NCI-H774 (cell line): ENCODE measurements at regions not wholly inside any gene's neighbourhood (a gene's known extent, or its start where the extent isn't known, plus 50 kb on each side); places are given as distances from the start of the nearest gene placed in this dataset.

Experiments
- DNase-seq: peaks from one replicate; lab custom pipeline; 2025; lab: John Stamatoyannopoulos, UW

DNA sequence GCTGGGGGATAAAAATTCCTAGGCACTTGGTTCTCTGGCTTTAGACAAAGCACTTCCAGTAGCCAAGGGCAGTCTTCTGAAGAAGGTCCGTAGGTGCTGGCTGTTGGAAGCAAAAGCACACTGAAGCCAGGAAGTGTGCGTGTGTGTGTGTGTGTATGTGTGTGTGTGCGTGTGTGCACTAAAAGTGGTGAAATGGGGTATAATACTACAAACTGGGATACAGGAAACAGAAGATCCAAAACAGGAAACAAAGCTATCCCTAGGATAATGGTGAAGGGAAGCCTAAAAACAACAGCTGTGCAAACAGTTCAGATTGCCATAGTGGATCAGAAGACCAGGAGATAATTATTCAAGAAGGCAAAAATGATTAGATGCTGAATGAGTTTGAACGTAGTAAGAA is 103.4 kb downstream of the IL20RB start:
- no peak for DNase-seq

DNA sequence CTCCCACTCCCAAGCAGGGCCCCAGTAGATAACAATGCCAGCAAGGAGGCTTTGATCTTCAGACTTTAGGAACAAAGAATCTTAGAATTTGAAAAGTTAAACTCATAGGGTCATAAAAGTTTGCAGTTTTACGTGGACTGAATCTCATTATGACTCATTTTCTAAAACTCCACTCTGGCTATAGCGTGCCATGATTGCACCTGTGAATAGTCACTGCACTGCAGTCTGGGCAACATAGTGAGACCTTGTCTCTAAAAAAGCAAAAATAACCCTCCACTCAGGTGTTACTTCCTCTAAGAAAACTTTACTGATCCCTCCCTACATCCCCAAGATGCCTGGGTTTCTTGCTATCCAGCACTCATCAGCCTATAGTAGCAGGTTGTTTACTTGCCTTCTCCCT is 104.5 kb downstream of the IL20RB start:
- no peak for DNase-seq

DNA sequence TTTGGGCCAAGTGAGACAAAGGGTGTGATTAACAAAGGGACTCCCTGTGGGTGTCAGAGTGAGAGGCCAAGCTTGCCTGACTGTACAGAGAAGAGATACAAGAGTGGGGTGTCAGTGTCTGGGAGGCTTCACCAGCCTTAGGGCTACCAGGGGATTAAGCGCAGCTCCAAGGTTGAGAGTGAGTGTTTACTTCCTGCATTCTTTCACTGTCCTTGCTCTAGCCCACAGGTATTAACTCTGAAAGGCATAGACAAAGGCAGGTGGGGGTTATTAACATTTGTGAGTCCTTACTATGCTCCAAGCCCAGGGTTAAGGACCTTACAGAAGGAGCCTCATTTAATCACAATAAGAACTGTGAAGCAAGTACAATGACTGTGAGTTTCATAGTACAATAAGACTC is 107.6 kb downstream of the IL20RB start:
- no peak for DNase-seq

DNA sequence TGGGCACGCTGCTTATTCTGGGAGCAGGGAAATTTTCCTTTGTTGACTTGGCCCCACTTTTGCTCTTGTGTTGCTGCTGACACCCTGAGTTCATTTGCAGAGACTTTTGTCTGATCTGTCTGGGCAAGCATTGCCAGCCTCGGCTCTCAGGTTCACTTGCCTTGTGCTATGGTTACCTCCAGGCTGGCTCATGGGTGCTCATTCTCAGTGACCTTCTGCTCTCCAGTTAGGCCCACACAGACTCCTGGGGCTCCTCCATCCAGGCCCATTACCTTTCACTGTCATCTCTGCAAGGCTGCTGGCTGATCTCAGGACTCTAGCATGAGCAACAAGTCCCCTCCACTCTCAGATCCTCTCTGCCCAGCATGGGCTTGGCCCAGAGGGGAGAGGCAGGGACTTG is 108.3 kb downstream of the IL20RB start:
- DNase-seq: no peak

DNA sequence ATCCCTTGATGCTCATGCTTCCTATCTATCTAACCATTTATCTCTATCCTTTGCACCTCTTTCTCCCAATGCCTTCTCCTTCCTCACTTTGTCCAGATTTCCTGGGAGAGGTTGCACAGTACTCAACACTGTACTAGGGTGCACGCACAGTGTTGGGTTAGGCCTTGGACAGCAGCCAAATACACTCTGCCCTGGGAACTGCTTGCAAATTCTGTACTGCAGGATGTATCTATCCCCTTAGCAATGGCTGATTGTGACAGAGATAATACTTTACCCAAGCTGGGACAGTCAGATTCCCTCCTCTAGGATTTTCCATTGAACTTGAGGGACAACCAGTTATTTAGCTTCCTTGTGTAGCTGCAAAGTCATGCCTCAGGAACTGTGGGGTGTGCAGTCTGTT is 113.3 kb downstream of the IL20RB start:
- DNase-seq: no peak

DNA sequence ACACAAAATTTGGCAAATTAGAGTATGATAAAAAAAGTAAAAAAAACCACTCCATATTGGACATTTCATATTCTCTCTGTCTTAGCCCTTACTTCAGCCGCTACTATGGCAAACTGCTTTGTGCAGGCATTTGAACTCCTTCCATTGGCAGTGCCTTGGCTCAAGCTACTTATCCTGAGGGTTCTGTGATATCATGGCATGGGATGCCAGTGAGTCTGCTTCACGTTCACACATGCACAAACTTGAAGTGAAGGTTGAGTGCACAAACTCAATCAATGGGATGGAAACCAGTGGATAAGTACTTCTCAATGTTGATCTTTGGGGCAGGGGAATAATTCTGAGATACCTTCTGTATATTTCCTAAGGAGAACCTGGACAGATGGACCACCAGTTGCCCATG is 117.2 kb downstream of the IL20RB start:
- DNase-seq: no peak

DNA sequence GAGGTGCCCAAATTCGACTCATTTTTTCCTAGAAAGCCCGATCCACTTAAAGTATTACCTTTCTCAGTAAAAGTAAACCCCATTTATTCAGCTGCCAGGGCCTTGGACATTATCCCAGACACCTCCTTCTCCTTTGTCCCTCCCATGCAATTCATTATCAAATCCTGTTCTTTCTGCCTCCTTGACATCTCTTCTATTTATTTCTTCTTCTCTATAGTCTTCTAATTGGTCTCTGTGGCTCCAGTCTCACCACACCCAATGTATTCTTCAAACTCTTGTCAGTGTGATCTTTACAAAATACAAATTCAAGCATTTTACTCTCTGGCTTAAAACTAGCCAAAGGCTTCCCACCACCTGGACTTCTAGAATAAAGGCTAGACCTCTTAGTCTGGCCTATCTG is 120.3 kb downstream of the IL20RB start:
- DNase-seq: no peak

DNA sequence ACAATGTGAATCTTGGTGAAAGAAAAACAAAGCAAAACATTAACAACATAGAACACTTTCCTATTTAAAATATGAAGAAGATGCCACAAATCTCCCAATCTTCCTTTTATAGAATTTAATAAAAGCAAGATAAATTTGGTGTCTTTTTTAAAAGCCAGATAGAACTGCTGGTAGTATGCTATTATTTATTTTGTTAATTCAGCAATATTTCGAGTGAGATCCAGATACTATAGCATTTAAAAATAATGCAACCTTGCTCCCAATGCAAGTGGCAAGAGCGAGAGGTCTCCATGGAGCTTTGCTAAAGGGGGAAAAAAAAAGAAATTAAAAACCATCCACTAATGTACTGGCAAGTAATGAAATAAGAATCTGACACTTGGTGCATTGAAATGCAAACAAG is 121.8 kb downstream of the IL20RB start:
- DNase-seq: no peak

DNA sequence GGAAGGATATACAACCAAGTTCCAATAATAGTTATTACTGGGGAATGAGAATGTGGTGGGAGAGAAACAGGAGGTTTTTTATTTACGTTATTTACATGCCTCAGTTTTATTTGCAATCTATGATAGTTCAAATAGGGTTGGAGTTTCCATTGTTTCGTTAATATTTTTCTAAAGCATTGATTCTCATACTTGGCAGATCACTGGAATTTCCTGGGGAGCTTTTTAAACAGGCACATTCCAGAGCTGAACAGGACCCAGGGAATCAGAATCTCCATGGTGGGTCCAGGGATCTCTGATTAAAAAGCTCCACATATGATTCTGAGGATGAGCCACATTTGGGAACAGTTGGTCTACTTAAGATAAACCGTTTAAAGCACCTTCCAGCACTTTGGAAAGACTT is 123.9 kb downstream of the IL20RB start:
- no peak for DNase-seq

DNA sequence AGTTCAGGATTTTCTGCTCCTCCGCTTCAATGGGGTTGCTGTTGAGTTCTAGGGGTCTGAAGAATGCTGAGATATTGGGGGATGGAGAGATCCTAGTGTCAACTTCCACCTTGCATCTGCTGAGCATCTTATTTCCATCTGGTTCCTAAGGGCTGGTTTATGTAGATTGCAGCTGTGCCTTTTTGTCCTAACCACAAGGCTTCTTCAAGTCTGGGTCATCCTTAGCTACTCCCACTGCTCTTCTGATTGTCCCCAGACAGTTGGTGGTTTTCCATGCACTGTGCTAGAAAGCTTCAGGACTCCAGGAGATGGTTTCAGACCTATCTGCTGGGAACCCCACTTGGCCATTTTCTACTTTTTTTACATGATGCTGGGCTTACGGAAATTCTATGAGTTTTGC is 125.0 kb downstream of the IL20RB start:
- no peak for DNase-seq

DNA sequence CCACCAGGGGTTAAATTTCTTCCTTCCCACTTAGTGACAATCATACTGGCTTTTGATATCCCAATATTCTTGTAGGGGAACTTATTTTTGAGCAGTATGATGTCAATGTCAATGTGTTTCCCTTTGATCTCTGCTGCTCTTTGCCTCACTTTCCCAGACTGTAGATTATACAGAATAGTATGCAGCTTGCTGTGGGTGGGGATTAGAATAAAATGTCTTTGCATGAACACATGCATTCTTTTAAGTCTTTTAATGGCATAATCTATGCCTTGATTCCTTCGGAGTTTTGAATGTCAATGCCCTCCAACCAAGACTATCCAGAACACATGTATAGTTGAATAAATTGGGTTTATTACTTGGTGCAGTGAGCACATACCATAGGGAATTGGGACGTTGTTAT is 125.5 kb downstream of the IL20RB start:
- no peak for DNase-seq

DNA sequence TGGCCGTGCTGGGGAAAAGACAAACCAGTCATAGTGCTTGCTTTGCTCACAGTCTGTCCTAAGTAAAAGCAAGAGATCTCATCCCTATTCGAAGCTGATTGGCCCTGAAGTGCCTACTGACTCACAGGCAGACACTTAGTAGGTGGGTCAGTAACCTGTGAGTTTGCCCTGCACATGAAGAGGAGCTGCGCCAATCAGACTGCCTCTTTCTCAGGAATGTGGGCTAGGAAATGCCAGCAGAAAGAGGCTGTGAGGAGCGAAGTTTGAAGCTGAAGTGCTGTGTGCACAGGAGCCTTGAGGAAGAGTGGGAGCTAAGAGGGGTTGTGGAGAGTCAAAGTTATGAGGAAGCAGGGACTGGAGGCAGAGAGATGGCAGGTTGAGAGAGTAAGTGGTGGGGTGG is 126.8 kb downstream of the IL20RB start:
- DNase-seq: no peak

DNA sequence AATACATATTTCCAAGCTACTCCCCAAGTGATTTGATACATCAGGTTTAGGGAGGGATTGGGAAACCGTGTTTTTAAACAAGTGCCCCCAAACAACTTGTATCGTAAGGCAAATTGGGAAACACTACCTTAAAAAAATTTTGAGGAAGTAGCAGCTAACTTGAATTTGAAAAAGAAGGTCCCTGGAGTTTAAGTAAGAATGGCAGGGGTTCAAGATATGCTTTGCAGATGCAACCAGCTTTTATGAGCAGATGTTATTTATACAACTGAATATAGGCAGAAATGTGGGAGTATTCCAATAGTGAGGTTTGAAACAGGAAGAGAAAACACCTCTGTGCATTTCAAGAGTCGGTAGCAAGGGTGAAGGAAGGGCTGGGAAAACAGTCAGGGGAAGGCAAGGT is 139.6 kb downstream of the IL20RB start:
- DNase-seq: no peak

DNA sequence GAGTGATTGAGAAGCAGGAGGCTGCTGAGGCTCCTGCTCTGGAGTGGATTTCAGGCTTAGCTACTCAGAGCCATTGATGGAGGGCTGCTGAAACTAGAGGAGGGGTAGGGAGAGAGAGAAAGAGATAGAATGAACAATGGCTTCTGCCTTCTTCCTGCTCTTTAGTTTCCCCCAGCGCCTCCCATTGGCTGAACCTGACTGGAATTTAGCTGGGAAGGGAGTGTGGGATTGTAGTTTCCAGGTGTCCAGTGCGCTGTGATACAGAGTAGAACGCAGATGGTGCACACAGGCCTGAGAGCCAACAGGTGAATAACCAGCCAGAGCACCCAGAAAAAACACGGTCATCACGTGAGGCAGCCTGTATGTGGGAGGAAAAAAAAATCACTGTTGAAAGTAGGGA is 140.1 kb downstream of the IL20RB start:
- no peak for DNase-seq

DNA sequence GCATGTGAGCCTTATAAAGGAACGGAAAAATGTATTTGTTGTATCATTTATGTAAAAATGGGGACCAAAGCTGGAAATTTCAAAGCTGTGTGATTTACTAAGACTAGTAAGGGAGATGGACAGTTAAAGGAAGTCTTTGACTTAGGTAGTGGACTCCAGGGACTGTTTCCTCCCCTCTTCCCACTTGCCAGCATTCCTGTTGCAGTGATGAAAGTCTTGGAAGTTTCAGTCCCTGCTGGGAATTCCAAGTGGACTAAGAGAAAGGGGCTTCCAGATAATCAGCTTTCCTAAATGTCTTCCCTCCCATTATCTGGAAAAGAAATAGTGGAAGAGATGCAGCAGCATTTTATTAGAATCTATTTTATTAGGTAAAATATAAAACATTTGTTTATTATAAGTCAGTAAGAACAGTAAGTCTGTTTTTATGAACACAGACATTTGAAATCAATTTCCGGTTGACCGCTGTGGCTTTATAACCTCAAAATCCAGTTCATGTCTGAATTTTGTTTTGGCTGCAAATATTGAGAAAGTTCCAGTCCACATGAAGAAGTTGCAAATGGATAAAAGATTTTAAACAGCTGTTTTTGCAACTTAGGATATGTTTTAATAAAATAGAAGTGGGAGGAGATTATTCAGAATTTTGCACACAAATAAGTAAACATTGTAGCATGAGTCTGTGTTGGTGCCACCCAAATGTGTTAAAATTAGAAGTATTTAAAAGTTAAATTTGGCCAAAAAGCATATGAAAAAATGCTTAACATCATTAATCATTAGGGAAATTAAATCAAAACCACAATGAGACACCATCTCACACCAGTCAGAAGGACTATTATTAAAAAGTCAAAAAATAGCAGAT is 141.8 kb downstream of the IL20RB start:
- no peak for DNase-seq

DNA sequence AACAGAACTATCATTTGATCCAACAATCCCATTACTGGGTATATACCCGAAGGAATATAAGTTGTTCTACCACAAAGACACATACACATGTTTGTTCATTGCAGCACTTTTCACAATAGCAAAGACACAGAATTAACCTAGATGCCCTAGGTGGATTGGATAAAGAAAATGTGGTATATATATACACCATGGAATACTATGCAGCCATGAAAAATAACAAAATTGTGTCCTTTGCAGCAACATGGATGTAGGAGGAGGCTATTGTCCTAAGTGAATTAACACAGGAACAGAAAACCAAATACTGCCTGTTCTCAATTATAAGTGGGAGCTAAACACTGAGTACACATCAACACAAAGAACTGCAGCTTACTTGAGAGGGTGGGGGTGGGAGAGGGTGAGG is 142.5 kb downstream of the IL20RB start:
- DNase-seq: no peak

DNA sequence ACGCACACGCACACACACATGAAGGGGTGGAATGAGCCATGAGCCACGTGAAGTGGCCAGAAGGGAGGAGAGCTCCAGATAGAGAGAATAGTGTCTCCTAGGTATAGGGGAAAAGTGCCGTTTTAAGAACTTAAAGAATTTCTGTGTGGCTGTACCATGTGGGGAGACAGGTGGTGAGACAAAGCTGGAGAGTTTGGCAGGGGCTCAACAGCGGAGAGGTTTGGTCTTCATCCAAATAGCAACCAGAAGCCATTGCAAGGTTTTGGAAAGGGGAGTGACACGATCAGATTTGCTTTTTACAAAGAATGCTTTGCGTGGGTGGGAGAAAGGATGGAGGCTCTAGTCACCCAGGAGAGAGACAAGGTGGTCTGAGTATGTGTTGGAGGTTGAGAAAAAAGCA is 146.0 kb downstream of the IL20RB start:
- no peak for DNase-seq

DNA sequence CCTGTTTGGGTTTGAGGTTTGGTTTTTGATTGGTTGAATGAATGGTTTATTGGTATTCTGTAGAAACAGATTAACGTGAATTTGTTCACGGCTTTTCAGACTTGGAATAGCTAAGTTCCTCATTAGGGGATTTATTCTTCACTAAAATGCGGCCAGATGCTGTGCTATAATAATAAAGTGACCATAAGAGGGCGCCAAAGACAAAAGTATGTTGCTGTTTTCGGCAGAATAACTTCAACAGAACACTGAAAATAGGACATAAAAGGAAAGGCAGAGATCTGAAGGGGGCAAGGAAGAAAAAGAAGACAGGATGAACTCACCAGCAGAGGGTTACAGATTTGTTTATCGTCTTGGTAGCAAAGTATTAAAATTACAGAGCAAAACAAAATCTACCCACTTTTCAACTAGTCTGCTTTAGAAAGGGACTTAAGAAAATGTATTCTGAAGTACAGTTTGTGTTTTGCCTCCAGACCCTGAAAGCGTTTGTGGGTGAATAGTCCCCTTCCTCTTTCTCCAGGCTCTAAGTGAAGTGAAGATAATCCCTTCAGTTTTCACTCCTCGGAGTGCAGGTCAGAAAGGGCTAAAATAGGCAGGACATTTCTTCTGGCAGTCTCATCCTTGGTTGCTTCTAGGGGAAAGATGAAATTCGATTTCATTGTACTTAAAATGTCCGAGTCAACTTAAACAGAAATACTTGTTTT is 147.6 kb downstream of the IL20RB start:
- peak; percentile 19 for DNase-seq

DNA sequence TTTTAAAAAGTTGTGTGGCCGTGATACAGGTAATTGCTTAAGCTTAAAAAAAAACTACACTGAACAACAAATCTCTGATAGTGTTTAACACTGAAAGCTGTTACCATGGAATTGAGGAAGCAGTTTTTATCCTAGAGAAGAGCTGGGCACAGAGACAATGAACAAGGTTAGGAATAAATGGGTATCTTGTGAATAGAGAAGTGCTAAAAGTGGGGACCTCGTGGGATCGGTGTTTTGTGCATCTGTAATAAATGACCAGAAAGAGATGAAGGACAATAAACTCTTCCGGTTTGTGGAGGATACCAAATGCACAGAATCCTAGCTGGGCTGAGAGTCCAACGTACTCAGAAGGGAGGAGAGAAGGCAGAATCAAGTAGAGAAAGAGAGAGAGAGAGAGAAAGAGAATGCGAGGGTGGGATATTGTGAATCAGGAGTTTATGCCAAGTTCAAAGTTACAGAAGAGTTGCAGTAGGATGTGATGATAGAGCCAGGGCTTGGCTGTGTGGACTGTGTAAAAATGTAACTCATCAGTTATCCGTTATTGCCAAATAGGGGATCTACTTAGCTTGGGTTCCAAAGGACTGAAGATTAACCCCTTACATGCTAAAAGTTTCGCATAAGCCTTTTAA is 148.9 kb downstream of the IL20RB start:
- DNase-seq: no peak

DNA sequence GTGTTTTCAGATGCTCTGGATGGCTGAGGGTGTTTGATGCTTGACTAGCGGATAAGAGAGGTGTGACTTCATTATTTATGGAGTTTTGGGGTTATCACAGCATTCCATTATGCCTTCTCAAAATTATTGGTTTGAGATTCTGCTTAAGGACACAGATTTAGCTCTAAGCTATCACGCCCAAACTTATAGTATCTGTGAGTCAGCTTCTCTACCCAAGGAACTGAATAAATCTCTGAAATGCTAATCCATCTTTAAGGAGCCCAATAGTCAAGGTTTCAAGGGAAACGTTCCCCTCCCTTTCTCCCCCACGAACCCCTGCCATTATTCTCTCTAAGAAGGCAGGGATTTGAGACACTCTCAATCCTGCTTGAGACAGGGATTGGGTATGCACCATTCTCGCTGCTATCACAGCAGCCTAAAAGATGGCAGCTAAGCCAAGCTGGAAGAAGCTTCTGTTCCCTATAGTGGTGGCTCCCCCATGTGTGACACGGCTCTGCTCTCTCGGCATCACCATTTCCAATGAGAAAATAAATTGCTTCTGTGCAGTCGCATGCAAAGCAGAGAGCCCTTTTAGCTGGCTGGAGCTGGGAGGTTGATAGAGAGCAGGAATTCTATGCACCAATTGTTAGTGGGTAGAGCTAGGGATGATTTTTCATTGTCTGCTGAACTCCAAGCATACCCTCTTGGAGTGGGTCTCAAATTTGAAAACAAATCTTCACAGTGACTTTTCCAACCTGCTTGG is 151.1 kb downstream of the IL20RB start:
- no peak for DNase-seq

DNA sequence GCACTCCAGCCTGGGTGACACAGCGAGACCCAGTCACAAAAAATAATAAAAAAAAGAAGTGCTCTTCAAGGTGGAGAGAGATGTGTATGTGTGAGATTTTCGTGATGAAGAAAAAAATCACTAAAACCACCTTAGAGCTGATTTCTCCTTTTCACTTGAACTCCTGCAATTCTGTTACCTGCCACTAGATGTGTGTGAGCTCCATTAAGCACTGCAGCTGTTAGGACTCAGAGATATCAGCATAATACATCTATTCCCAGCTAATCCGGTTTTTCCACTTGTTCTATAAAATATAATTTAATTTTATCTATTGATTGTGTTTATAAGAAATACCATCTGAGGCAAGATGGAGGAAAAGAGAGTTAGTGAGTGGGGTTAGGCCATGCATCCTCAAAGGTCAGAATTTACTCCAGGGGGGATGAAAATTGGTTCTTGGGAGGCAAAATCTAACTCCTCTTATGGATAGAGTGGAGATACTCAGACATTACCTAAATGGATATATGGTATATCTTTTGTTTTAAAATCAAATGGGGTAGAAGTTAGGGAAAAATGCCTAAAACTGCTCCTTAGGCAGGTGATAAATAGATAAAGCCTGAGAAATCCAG is 152.7 kb downstream of the IL20RB start:
- DNase-seq: no peak

DNA sequence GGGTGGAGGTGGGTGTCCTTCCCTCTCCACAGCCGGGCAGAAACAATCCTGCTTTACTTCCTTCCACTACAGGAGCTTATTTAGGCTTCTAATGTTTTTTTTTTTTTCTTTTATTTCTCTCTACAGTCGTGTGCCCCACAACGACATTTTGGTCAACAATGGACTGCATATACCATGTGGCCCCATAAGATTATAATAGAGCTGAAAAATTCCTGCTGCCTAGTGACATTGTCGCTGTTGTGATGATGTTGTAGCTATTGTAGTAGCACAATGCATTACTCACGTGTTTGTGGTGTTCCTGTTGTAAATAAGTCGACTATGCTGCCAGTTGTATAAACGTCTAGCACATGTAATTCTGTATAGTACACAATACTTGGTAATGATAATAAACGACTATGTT is 153.7 kb downstream of the IL20RB start:
- DNase-seq: no peak
